Neural cell (in vitro differentiated cells): ENCODE measurements at regions not wholly inside any gene's neighbourhood (a gene's known extent, or its start where the extent isn't known, plus 50 kb on each side); places are given as distances from the start of the nearest gene placed in this dataset.

Source experiments
- EP300 ChIP-seq: fragments of 450-650 bp; conservative IDR thresholded peaks from 2 replicates; pipeline ENCODE4 v1.6.1; 2014; ENCODE audit warnings: antibody characterized with exemption, mild to moderate bottlenecking, moderate library complexity; ENCODE audit not compliant: poor library complexity, severe bottlenecking
- EZH2 ChIP-seq: fragments of 200-600, 300-800 bp; shearing (Covaris generic), sonication (generic); IDR thresholded peaks from 2 replicates; pipeline ENCODE4 v1.6.1; 2014; ENCODE audit warnings: antibody characterized with exemption, low read length, borderline replicate concordance, mild to moderate bottlenecking; ENCODE audit not compliant: insufficient read depth, poor library complexity, severe bottlenecking
- SMC3 ChIP-seq: fragments of 450-650 bp; conservative IDR thresholded peaks from 2 replicates; pipeline ENCODE4 v1.6.1; 2014; ENCODE audit warnings: antibody characterized with exemption, mild to moderate bottlenecking, moderate library complexity; ENCODE audit not compliant: poor library complexity
- TF ChIP-seq, protein P1 (sequence below): fragments of 450-650 bp; IDR thresholded peaks from 2 replicates; pipeline ENCODE4 v1.5.1; 2014; ENCODE audit warnings: antibody characterized with exemption, mild to moderate bottlenecking, moderate library complexity; ENCODE audit not compliant: poor library complexity, severe bottlenecking

DNA sequence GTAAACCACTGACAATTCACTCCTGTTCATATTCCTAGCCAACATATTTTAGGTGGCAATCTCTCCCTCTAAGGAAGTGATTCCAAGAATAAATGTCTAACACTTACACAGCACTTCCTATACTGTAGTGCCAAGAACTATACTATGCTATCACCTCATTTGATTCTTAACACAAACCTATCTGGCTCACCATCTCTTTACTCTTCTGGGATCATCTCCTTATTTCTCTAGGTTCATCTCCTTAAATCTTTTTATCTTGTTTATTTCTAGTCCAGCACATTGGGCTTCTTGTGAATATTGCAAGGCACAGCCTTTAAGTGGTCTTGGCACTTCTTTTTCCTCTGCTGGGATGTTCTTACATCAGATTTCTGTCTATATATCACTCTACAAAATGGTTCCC, 366.3 kb downstream of the SLITRK6 start:
- TF ChIP-seq, protein P1, sequence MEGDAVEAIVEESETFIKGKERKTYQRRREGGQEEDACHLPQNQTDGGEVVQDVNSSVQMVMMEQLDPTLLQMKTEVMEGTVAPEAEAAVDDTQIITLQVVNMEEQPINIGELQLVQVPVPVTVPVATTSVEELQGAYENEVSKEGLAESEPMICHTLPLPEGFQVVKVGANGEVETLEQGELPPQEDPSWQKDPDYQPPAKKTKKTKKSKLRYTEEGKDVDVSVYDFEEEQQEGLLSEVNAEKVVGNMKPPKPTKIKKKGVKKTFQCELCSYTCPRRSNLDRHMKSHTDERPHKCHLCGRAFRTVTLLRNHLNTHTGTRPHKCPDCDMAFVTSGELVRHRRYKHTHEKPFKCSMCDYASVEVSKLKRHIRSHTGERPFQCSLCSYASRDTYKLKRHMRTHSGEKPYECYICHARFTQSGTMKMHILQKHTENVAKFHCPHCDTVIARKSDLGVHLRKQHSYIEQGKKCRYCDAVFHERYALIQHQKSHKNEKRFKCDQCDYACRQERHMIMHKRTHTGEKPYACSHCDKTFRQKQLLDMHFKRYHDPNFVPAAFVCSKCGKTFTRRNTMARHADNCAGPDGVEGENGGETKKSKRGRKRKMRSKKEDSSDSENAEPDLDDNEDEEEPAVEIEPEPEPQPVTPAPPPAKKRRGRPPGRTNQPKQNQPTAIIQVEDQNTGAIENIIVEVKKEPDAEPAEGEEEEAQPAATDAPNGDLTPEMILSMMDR, result no peak
- no peak for TF ChIP-seq EZH2
- no peak for TF ChIP-seq EP300
- no peak for TF ChIP-seq SMC3
